HCT116 (cell line): ENCODE measurements at regions not wholly inside any gene's neighbourhood (a gene's known extent, or its start where the extent isn't known, plus 50 kb on each side); places are given as distances from the start of the nearest gene placed in this dataset.
"Not testable (repeated sequence)": the region's sequence is repeated elsewhere in the genome, so short reads cannot be mapped to it uniquely, and the experiment has no call there.

Source experiments
- ATAC-seq: fragments of 200-7000 bp; cut with Tn5 transposase; 2 replicates; pipeline ENCODE4 v1.9.1; 2020; ENCODE audit warnings: mild to moderate bottlenecking, moderate library complexity
- BruUV-seq: library from RNA; stranded (reverse); fragments of 400-500 nt; replicated peaks from 2 replicates; lab custom pipeline; 2021; lab: Mats Ljungman, UMichigan
- CTCF ChIA-PET: fragments of 300-600 bp; sonication (Branson Sonifier 250); formaldehyde crosslinking; loops from one replicate; lab custom pipeline; 2021; ENCODE audit warnings: antibody characterized with exemption; lab: Charles Lee
- POLR2A ChIA-PET: fragments of 300-600, 350-600 bp; sonication (Branson Sonifier 250); formaldehyde crosslinking; loops from one replicate; lab custom pipeline; 2021; ENCODE audit warnings: antibody characterized with exemption; lab: Charles Lee
- RAD21 ChIA-PET, 2 experiments: fragments of 300-600 bp; sonication (Branson Sonifier 250); formaldehyde crosslinking; loops; one replicate each; lab custom pipeline; 2023; ENCODE audit warnings: low total read pairs in 2 of 2; ENCODE audit not compliant: uncharacterized antibody in 2 of 2, unreplicated experiment in 2 of 2, low non-redundant PET in 1 of 2; lab: Charles Lee
- DNase-seq: peaks from one replicate; pipeline ENCODE4 v3.0.0-alpha.2; 2010; ENCODE audit warnings: low read depth, low spot score
- H2AFZ ChIP-seq: fragments of 200-600 bp; shearing (Covaris generic), sonication (generic); 2 replicates; pipeline ENCODE4 v1.6.1; 2017; ENCODE audit warnings: low read depth, mixed run types, mixed read lengths, antibody characterized with exemption, low read length; ENCODE audit not compliant: poor library complexity, severe bottlenecking
- H3K27ac ChIP-seq: 2 replicates; pipeline ENCODE4 v1.5.1; 2012; ENCODE audit warnings: low read depth, low read length
- H3K27me3 ChIP-seq: fragments of 200-600 bp; sonication (generic); 2 replicates; pipeline ENCODE4 v1.6.1; 2016; ENCODE audit warnings: mixed run types, low read length, mixed read lengths; ENCODE audit not compliant: insufficient read depth
- H3K36me3 ChIP-seq, 2 experiments: fragments of 200-500 bp in 1 of 2; fragments of 200-600 bp in 1 of 2; sonication (Bioruptor generic) in 1 of 2; sonication (generic) in 1 of 2; 2 replicates each; pipeline versions ENCODE4 v1.5.1 to v1.6.1; 2014 to 2016; ENCODE audit warnings: low read length in 2 of 2, inconsistent platforms in 1 of 2, mixed read lengths in 1 of 2, mixed run types in 1 of 2; ENCODE audit not compliant: insufficient read depth in 2 of 2, control insufficient read depth in 1 of 2
- H3K4me1 ChIP-seq, 2 experiments: fragments of 200-600 bp in 1 of 2; sonication (generic) in 1 of 2; 2 replicates each; pipeline versions ENCODE4 v1.5.1 to v1.6.1; 2012 to 2017; ENCODE audit warnings: low read length in 2 of 2, inconsistent platforms in 1 of 2, mild to moderate bottlenecking in 1 of 2, mixed read lengths in 1 of 2, mixed run types in 1 of 2, moderate library complexity in 1 of 2; ENCODE audit not compliant: insufficient read depth in 2 of 2, control insufficient read depth in 1 of 2
- H3K4me2 ChIP-seq: fragments of 200-600 bp; sonication (generic); 2 replicates; pipeline ENCODE4 v1.6.1; 2017; ENCODE audit warnings: mixed run types, low read length, mixed read lengths
- H3K4me3 ChIP-seq, 2 experiments: fragments of 200-600 bp in 1 of 2; sonication (generic) in 1 of 2; replicated peaks in 1 of 2; 2 replicates each; pipeline ENCODE4 v1.5.1; 2011 to 2016; ENCODE audit warnings: low read length in 2 of 2, control low read depth in 1 of 2, low read depth in 1 of 2, mild to moderate bottlenecking in 1 of 2, mixed read lengths in 1 of 2, mixed run types in 1 of 2
- H3K79me2 ChIP-seq: fragments of 200-600 bp; sonication (generic); 2 replicates; pipeline ENCODE4 v1.6.1; 2017; ENCODE audit warnings: mild to moderate bottlenecking, mixed run types, low read length, moderate library complexity, mixed read lengths; ENCODE audit not compliant: insufficient read depth
- H3K9ac ChIP-seq: fragments of 200-600 bp; sonication (generic); 2 replicates; pipeline ENCODE4 v1.6.1; 2016; ENCODE audit warnings: low read length, mixed read lengths
- H3K9me2 ChIP-seq: fragments of 200-600 bp; sonication (generic), shearing (Covaris generic); 2 replicates; pipeline ENCODE4 v1.6.1; 2017; ENCODE audit warnings: mixed run types, mild to moderate bottlenecking, moderate library complexity; ENCODE audit not compliant: insufficient read depth
- H3K9me3 ChIP-seq, 2 experiments: fragments of 200-500 bp in 1 of 2; fragments of 200-600 bp in 1 of 2; sonication (Bioruptor generic) in 1 of 2; sonication (generic) in 1 of 2; 2 replicates each; pipeline ENCODE4 v1.6.1; 2014 to 2017; ENCODE audit warnings: low read length in 2 of 2, mixed read lengths in 2 of 2, inconsistent platforms in 1 of 2, low read depth in 1 of 2, mild to moderate bottlenecking in 1 of 2, mixed run types in 1 of 2, moderate library complexity in 1 of 2; ENCODE audit not compliant: control insufficient read depth in 1 of 2, insufficient read depth in 1 of 2
- H4K20me1 ChIP-seq: fragments of 200-600 bp; sonication (generic), shearing (Covaris generic); 2 replicates; pipeline ENCODE4 v1.6.1; 2017; ENCODE audit warnings: mixed run types, mild to moderate bottlenecking, moderate library complexity; ENCODE audit not compliant: insufficient read depth
- ATF3 ChIP-seq: IDR thresholded peaks from 2 replicates; pipeline ENCODE4 v1.6.1; 2012
- CBX3 ChIP-seq: IDR thresholded peaks from 2 replicates; pipeline ENCODE4 v1.6.1; 2012; ENCODE audit warnings: low read depth
- MAX ChIP-seq: IDR thresholded peaks from 2 replicates; pipeline ENCODE4 v1.6.1; 2012
- RAD21 ChIP-seq: IDR thresholded peaks from 2 replicates; pipeline ENCODE4 v1.6.1; 2012; ENCODE audit warnings: low read depth, mild to moderate bottlenecking
- intact Hi-C: fragments of 100-400 bp; cut with micrococcal nuclease; formaldehyde crosslinking; loops from 2 replicates; pipeline ENCODE4 v1.10.0; 2022

GRCh38 chr6:26749126-26749758 is 89.7 kb upstream of the ZNF322 start:
- H3K27ac ChIP-seq, H3K9ac ChIP-seq, H3K4me2 ChIP-seq, H3K9me2 ChIP-seq, RAD21 ChIA-PET, H3K27me3 ChIP-seq, intact Hi-C loops, CTCF ChIA-PET, H2AFZ ChIP-seq, H3K4me1 ChIP-seq, H4K20me1 ChIP-seq, DNase-seq, H3K79me2 ChIP-seq, H3K9me3 ChIP-seq, H3K36me3 ChIP-seq, H3K4me3 ChIP-seq, BruUV-seq, POLR2A ChIA-PET: not testable (repeated sequence)
- ATAC-seq: peak; percentile 82

- Histone ChIP-seq H3K4me2 (peak overlapping the region; percentile 55), H2AFZ (peak overlapping the region; percentile 61)
- BruUV-seq: TSS peak; percentile 99
- POLR2A ChIA-PET, RAD21 ChIA-PET, H3K4me1 ChIP-seq, H3K9me2 ChIP-seq, H3K9me3 ChIP-seq, H3K9ac ChIP-seq, intact Hi-C loops, H3K36me3 ChIP-seq, H3K27me3 ChIP-seq, H3K79me2 ChIP-seq, H3K4me3 ChIP-seq, H3K27ac ChIP-seq, H4K20me1 ChIP-seq, CTCF ChIA-PET: not testable (repeated sequence)
- peak; percentile 96 for ATAC-seq
- TF ChIP-seq ATF3 (peak; percentile 88), CBX3 (peak; percentile 30; the same call in 1 of the 2 replicates), RAD21 (0 out of 2 replicates have a peak, but pooled peaks have one; percentile 9), MAX (peak; percentile 33; the same call in 1 of the 2 replicates)
- DNase-seq: peak; percentile 61
These were observed 90.2 kb upstream of the ZNF322 start for GRCh38 chr6:26749759-26750126.
